BJ (cell line): ENCODE measurements at regions not wholly inside any gene's neighbourhood (a gene's known extent, or its start where the extent isn't known, plus 50 kb on each side); places are given as distances from the start of the nearest gene placed in this dataset.
A peak's percentile ranks its signal among the peaks of the same experiment; 100 is the strongest.

ENCODE experiments used
- CTCF ChIA-PET: fragments of 350-600 bp; formaldehyde crosslinking; extraction: SDS; loops from one replicate; lab custom pipeline; 2021; ENCODE audit warnings: antibody characterized with exemption, inconsistent platforms; lab: Yijun Ruan, JAX
- POLR2A ChIA-PET: fragments of 300-600 bp; sonication (Branson Sonifier 250); formaldehyde crosslinking; extraction: SDS; loops from one replicate; lab custom pipeline; 2021; ENCODE audit warnings: antibody characterized with exemption; lab: Charles Lee
- DNase-seq: peaks from one replicate; pipeline ENCODE4 v3.0.0-alpha.2; 2011; ENCODE audit warnings: low read depth
- H3K27me3 ChIP-seq: 2 replicates; pipeline ENCODE4 v1.6.0; 2011; ENCODE audit warnings: low read length; ENCODE audit not compliant: control insufficient read depth, insufficient read depth
- H3K36me3 ChIP-seq: 2 replicates; pipeline ENCODE4 v1.5.1; 2011; ENCODE audit warnings: low read length; ENCODE audit not compliant: control insufficient read depth, insufficient read depth
- H3K4me3 ChIP-seq: 2 replicates; pipeline ENCODE4 v1.5.1; 2011; ENCODE audit warnings: low read depth, mild to moderate bottlenecking, control low read depth, low read length
- CTCF ChIP-seq: IDR thresholded peaks from 2 replicates; pipeline ENCODE4 v1.5.1; 2011; ENCODE audit warnings: low read depth, mild to moderate bottlenecking, control low read depth, inconsistent platforms, low read length, moderate library complexity; ENCODE audit not compliant: insufficient read depth

GRCh38 chrX:13489454-13489853, 79.9 kb upstream of the EGFL6 start:
- Histone ChIP-seq H3K36me3 (no peaks in the 10 kb centered on the region), H3K27me3 (no peaks in the 10 kb centered on the region), H3K4me3 (no peak overlapping the region)
- CTCF ChIA-PET, result interaction anchor here (0.9 to 3.2 kb wide), 3 partner anchors 236 to 540 kb away, joined by 4 to 13 read pairs (median 9); no protein-coding TSS in a partner anchor
- POLR2A ChIA-PET, result no interaction called here
- DNase-seq, result no peak
- no peak for TF ChIP-seq CTCF

GRCh38 chrX:13487731-13488505, 81.5 kb upstream of the EGFL6 start:
- no peaks in the 10 kb centered on the region for H3K27me3 ChIP-seq
- peak; percentile 70 for DNase-seq
- ChIA-PET CTCF (interaction anchor here (0.6 to 3.2 kb wide), 15 partner anchors 16 to 674 kb away, joined by 3 to 24 read pairs (median 4); partner anchors contain the start of gene TMSB4X), POLR2A (interaction anchor here (1.6 kb wide), 1 partner anchor 512 kb away, joined by 9 read pairs; no protein-coding TSS in a partner anchor)
- H3K4me3 ChIP-seq, result no peak overlapping the region
- H3K36me3 ChIP-seq, result no peaks in the 10 kb centered on the region
- peak; percentile 37 for TF ChIP-seq CTCF

GRCh38 chrX:13485167-13485566, 84.2 kb upstream of the EGFL6 start:
- CTCF ChIA-PET, result no interaction called here
- Histone ChIP-seq H3K36me3 (no peaks in the 10 kb centered on the region), H3K27me3 (no peaks in the 10 kb centered on the region), H3K4me3 (no peak overlapping the region)
- POLR2A ChIA-PET, result no interaction called here
- TF ChIP-seq CTCF, result no peak
- DNase-seq, result no peak

- POLR2A ChIA-PET, result no interaction called here
These were observed 85.6 kb upstream of the EGFL6 start for GRCh38 chrX:13483773-13484172.

More at GRCh38 chrX:13483773-13484172, 85.6 kb upstream of the EGFL6 start:
- H3K36me3 ChIP-seq, result no peaks in the 10 kb centered on the region
- no peak for DNase-seq
- CTCF ChIA-PET, result no interaction called here
- TF ChIP-seq CTCF, result no peak
- no peak overlapping the region for H3K4me3 ChIP-seq
- H3K27me3 ChIP-seq, result no peaks in the 10 kb centered on the region
